ENCODE measurements at regions not wholly inside any gene's neighbourhood (a gene's known extent, or its start where the extent isn't known, plus 50 kb on each side); places are given as distances from the start of the nearest gene placed in this dataset.

- no peak for FAIRE-seq
- dilution Hi-C loops (cut with MboI; ENCODE audit: extremely low pct_ligation_motif_present, low sequenced_read_pairs) = no loop called here
- no peak for TF ChIP-seq GATA2 (IDR thresholded peaks at IDR 0.05; ENCODE audit: insufficient read depth, insufficient read length, low read depth, low read length)
- TF ChIP-seq POLR2A (IDR thresholded peaks at IDR 0.05; ENCODE audit: low read depth, low read length) = no peak
- TF ChIP-seq POLR2AphosphoS5 (IDR thresholded peaks at IDR 0.05; ENCODE audit: insufficient read depth, low read depth, low read length) = no peak
- no peak for TF ChIP-seq JUN (IDR thresholded peaks at IDR 0.05; ENCODE audit: borderline replicate concordance, insufficient read depth, insufficient read length, low read depth)
- no peak for TF ChIP-seq MYC (IDR thresholded peaks at IDR 0.05; ENCODE audit: low read depth, low read length)
- no peak for TF ChIP-seq MAX (IDR thresholded peaks at IDR 0.05; ENCODE audit: insufficient read depth, insufficient read length)
- no peak for TF ChIP-seq CTCF (IDR thresholded peaks at IDR 0.05; ENCODE audit: extremely low read depth in 1 of 2, insufficient read depth in 1 of 2, low read depth in 1 of 2, low read length in 2 of 2)
- no peak for TF ChIP-seq EZH2 (IDR thresholded peaks at IDR 0.05; ENCODE audit: borderline replicate concordance, low read depth, low read length, severe bottlenecking)
- no peak for TF ChIP-seq FOS (IDR thresholded peaks at IDR 0.05; ENCODE audit: borderline replicate concordance, insufficient read depth, low read length)
- H3K4me1 ChIP-seq (ENCODE audit: control insufficient read depth, extremely low read depth, insufficient read depth, low read length) = no peaks in the 10 kb centered on the region
- H3K36me3 ChIP-seq (ENCODE audit: control insufficient read depth in 2 of 2, extremely low read depth in 1 of 2, insufficient read depth in 2 of 2, low read length in 2 of 2) = no peaks in the 10 kb centered on the region
- H2AFZ ChIP-seq (ENCODE audit: low read depth, low read length) = no peak overlapping the region
- ChIA-PET POLR2A (no interaction called here), CTCF (no interaction called here)
- H3K27ac ChIP-seq (ENCODE audit: insufficient read depth, low read depth, low read length) = no peak overlapping the region
- H3K9me3 ChIP-seq (replicated peaks; ENCODE audit: control insufficient read depth, insufficient read depth, low read length) = peaks cover 2% of the 10 kb centered on the region
- H3K79me2 ChIP-seq (ENCODE audit: control insufficient read depth, insufficient read depth, low read length) = no peaks in the 10 kb centered on the region
- no peak overlapping the region for H3K9ac ChIP-seq (replicated peaks; ENCODE audit: extremely low read depth, insufficient read depth, low read length)
- no peaks in the 10 kb centered on the region for H3K9me1 ChIP-seq (replicated peaks; ENCODE audit: control insufficient read depth, extremely low read depth, insufficient read depth, low read length)
- no peaks in the 10 kb centered on the region for H3K27me3 ChIP-seq (ENCODE audit: control insufficient read depth in 2 of 2, insufficient read depth in 2 of 2, low read length in 2 of 2)
- no peak for DNase-seq (ENCODE audit: low read depth, low spot score)
- H3K4me2 ChIP-seq (ENCODE audit: insufficient read depth, low read length) = no peak overlapping the region
- intact Hi-C loops (cut with micrococcal nuclease) = no loop called here
- no peaks in the 10 kb centered on the region for H4K20me1 ChIP-seq (replicated peaks; ENCODE audit: control insufficient read depth, extremely low read depth, insufficient read depth, low read length)
- BruUV-seq (replicated peaks) = no TSS peak
- no peak overlapping the region for H3K4me3 ChIP-seq (replicated peaks in 1 of 3; ENCODE audit: insufficient read depth in 1 of 3, low read depth in 1 of 3, low read length in 3 of 3)
Measured at GRCh38 chr1:34415140-34415539, 238.4 kb downstream of the C1orf94 start.

All from endothelial cell of umbilical vein (primary cell).